T47D (cell line): ENCODE measurements at regions not wholly inside any gene's neighbourhood (a gene's known extent, or its start where the extent isn't known, plus 50 kb on each side); places are given as distances from the start of the nearest gene placed in this dataset.

Experiments used
- DNase-seq, 2 experiments: peaks; one replicate each; pipeline versions ENCODE4 v3.0.0 to v3.0.0-alpha.2; 2011 to 2012; ENCODE audit warnings: low read depth in 1 of 2, low spot score in 1 of 2
- JUND ChIP-seq: IDR thresholded peaks from 2 replicates; pipeline ENCODE4 v1.6.1; 2012; ENCODE audit warnings: low read depth
- in situ Hi-C: cut with HindIII; loops from 2 replicates; pipeline ENCODE4 v1.10.0; 2016; ENCODE audit warnings: low sequenced_read_pairs, low pct_unique_long_range_greater_than_20kb

- no peak for DNase-seq
- no peak for TF ChIP-seq JUND
- in situ Hi-C loops: no loop called here
These were observed 73.2 kb upstream of the DUSP22 start for GRCh38 chr6:219019-219570.

- in situ Hi-C loops: no loop called here
- TF ChIP-seq JUND: no peak
- no peak for DNase-seq
These were observed 72.6 kb upstream of the DUSP22 start for GRCh38 chr6:219641-220198.

GRCh38 chr6:220312-220711 lies 72.0 kb upstream of the DUSP22 start:
- no peak for TF ChIP-seq JUND
- DNase-seq: no peak
- in situ Hi-C loops: no loop called here

GRCh38 chr6:220721-221475 lies 71.4 kb upstream of the DUSP22 start:
- DNase-seq: no peak
- no peak for TF ChIP-seq JUND
- in situ Hi-C loops: no loop called here

GRCh38 chr6:221531-222349 lies 70.5 kb upstream of the DUSP22 start:
- no peak for DNase-seq
- in situ Hi-C loops: no loop called here
- TF ChIP-seq JUND: no peak

- no peak for TF ChIP-seq JUND
- in situ Hi-C loops: no loop called here
- DNase-seq: no peak
These were observed 69.8 kb upstream of the DUSP22 start for GRCh38 chr6:222468-222867.

GRCh38 chr6:223136-223535 lies 69.2 kb upstream of the DUSP22 start:
- no peak for DNase-seq
- no peak for TF ChIP-seq JUND
- in situ Hi-C loops: no loop called here

GRCh38 chr6:223763-224162 lies 68.5 kb upstream of the DUSP22 start:
- TF ChIP-seq JUND: no peak
- no peak for DNase-seq
- in situ Hi-C loops: no loop called here

GRCh38 chr6:224350-224749 lies 67.9 kb upstream of the DUSP22 start:
- no peak for DNase-seq
- in situ Hi-C loops: no loop called here
- no peak for TF ChIP-seq JUND

- in situ Hi-C loops: no loop called here
- DNase-seq: no peak
These were observed 67.1 kb upstream of the DUSP22 start for GRCh38 chr6:225121-225721.

GRCh38 chr6:225907-226306 lies 66.4 kb upstream of the DUSP22 start:
- TF ChIP-seq JUND: no peak
- in situ Hi-C loops: no loop called here
- no peak for DNase-seq

More at GRCh38 chr6:225121-225721, 67.1 kb upstream of the DUSP22 start:
- no peak for TF ChIP-seq JUND

GRCh38 chr6:226516-227073 lies 65.7 kb upstream of the DUSP22 start:
- TF ChIP-seq JUND: no peak
- in situ Hi-C loops: no loop called here
- no peak for DNase-seq
